ENCODE measurements at regions not wholly inside any gene's neighbourhood (a gene's known extent, or its start where the extent isn't known, plus 50 kb on each side); places are given as distances from the start of the nearest gene placed in this dataset.

- H3K79me2 ChIP-seq = no peaks in the 10 kb centered on the region
- no peak overlapping the region for H3K4me2 ChIP-seq
- no peaks in the 10 kb centered on the region for H3K27me3 ChIP-seq
- WGBS (ENCODE audit: low lambda C conversion rate, missing lambda C conversion rate) = 77% methylated on average over 1 of the region's 1 CpG
- no peaks in the 10 kb centered on the region for H3K36me3 ChIP-seq (replicated peaks; ENCODE audit: insufficient read depth, low read depth)
- H3K9me3 ChIP-seq (ENCODE audit: low read depth) = no peaks in the 10 kb centered on the region
- H3K27ac ChIP-seq = no peak overlapping the region
- no peaks in the 10 kb centered on the region for H3K4me1 ChIP-seq (ENCODE audit: insufficient read depth)
- no peak overlapping the region for H3K4me3 ChIP-seq
- H4K20me1 ChIP-seq (ENCODE audit: insufficient read depth, poor library complexity, severe bottlenecking) = no peaks in the 10 kb centered on the region
- no peak for DNase-seq (ENCODE audit: low spot score)
- no peaks in the 10 kb centered on the region for H3K9me2 ChIP-seq (replicated peaks; ENCODE audit: insufficient read depth)
- no peak overlapping the region for H2AFZ ChIP-seq
- TF ChIP-seq EZH2phosphoT487 (IDR thresholded peaks at IDR 0.05; ENCODE audit: low read depth, severe bottlenecking, unreplicated experiment) = no peak
- TF ChIP-seq CTCF (IDR thresholded peaks at IDR 0.05; ENCODE audit: poor library complexity) = no peak
- no peak for TF ChIP-seq EZH2 (IDR thresholded peaks at IDR 0.05; ENCODE audit: borderline replicate concordance)
Measured at GRCh38 chr4:43238008-43238407, 345.5 kb downstream of the GRXCR1 start.

DNA sequence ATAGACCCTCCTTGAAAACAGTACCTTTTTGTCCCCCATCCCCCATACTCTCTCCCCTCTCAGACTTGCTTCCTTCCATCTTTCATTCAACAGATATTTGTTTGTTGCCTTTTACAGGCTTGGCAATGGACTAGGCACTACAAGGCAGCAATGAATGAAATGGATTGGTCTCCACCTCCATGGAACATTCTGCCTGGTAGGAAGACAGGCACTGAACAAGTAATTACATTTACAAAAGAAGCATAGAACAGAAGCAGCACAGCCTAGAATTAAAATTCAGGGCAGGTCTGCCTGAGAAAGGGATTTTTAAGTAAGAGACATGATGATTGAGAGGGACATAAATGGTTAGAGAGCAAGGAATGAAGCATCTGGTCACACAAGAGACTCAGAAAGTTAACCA is 346.1 kb downstream of the GRXCR1 start:
- Histone ChIP-seq H2AFZ (no peak overlapping the region), H4K20me1 (ENCODE audit: insufficient read depth, poor library complexity, severe bottlenecking) (no peaks in the 10 kb centered on the region), H3K4me1 (ENCODE audit: insufficient read depth) (no peaks in the 10 kb centered on the region), H3K27me3 (no peaks in the 10 kb centered on the region), H3K79me2 (no peaks in the 10 kb centered on the region), H3K4me2 (no peak overlapping the region), H3K4me3 (no peak overlapping the region), H3K27ac (no peak overlapping the region), H3K36me3 (replicated peaks; ENCODE audit: insufficient read depth, low read depth) (no peaks in the 10 kb centered on the region), H3K9me2 (replicated peaks; ENCODE audit: insufficient read depth) (no peaks in the 10 kb centered on the region), H3K9me3 (ENCODE audit: low read depth) (no peaks in the 10 kb centered on the region)
- TF ChIP-seq EZH2 (IDR thresholded peaks at IDR 0.05; ENCODE audit: borderline replicate concordance) (no peak), EZH2phosphoT487 (IDR thresholded peaks at IDR 0.05; ENCODE audit: low read depth, severe bottlenecking, unreplicated experiment) (no peak), CTCF (IDR thresholded peaks at IDR 0.05; ENCODE audit: poor library complexity) (no peak)
- no peak for DNase-seq (ENCODE audit: low spot score)

DNA sequence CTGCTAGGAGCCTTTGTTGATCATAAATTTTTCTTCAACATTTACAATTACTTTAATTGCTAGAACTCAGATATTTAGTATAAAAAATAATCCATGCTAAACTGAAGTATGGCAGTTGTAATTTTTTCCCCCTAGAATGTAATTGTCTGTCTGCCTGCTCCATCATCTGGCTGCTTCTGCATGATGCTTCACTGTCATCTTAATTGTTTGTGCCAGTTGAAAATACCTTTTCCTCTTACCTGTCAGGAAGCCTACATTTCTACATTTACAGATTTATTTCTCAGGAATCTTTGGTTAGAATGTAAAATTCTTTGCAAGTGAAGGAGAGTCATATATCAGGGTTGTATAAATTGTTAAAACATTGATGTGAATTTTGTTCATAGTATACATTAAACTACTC is 348.6 kb downstream of the GRXCR1 start:
- no peak for DNase-seq (ENCODE audit: low spot score)
- Histone ChIP-seq H3K9me2 (replicated peaks; ENCODE audit: insufficient read depth) (no peaks in the 10 kb centered on the region), H3K4me2 (no peak overlapping the region), H4K20me1 (ENCODE audit: insufficient read depth, poor library complexity, severe bottlenecking) (no peaks in the 10 kb centered on the region), H3K27me3 (no peaks in the 10 kb centered on the region), H3K9me3 (ENCODE audit: low read depth) (no peaks in the 10 kb centered on the region), H3K27ac (no peak overlapping the region), H3K79me2 (no peaks in the 10 kb centered on the region), H2AFZ (no peak overlapping the region), H3K4me3 (no peak overlapping the region), H3K4me1 (ENCODE audit: insufficient read depth) (no peaks in the 10 kb centered on the region), H3K36me3 (replicated peaks; ENCODE audit: insufficient read depth, low read depth) (no peaks in the 10 kb centered on the region)
- no peak for TF ChIP-seq CTCF (IDR thresholded peaks at IDR 0.05; ENCODE audit: poor library complexity)

GRCh38 chr4:43242606-43243005 is 350.1 kb downstream of the GRXCR1 start:
- no peak overlapping the region for H3K27ac ChIP-seq
- no peaks in the 10 kb centered on the region for H3K4me1 ChIP-seq (ENCODE audit: insufficient read depth)
- no peaks in the 10 kb centered on the region for H3K9me3 ChIP-seq (ENCODE audit: low read depth)
- no peak overlapping the region for H3K4me3 ChIP-seq
- TF ChIP-seq EZH2 (IDR thresholded peaks at IDR 0.05; ENCODE audit: borderline replicate concordance) (no peak), CTCF (IDR thresholded peaks at IDR 0.05; ENCODE audit: poor library complexity) (no peak), EZH2phosphoT487 (IDR thresholded peaks at IDR 0.05; ENCODE audit: low read depth, severe bottlenecking, unreplicated experiment) (no peak)
- WGBS (ENCODE audit: low lambda C conversion rate, missing lambda C conversion rate) = 79% methylated on average over 2 of the region's 2 CpGs
- no peaks in the 10 kb centered on the region for H4K20me1 ChIP-seq (ENCODE audit: insufficient read depth, poor library complexity, severe bottlenecking)
- H2AFZ ChIP-seq = no peak overlapping the region
- DNase-seq (ENCODE audit: low spot score) = no peak
- H3K36me3 ChIP-seq (replicated peaks; ENCODE audit: insufficient read depth, low read depth) = no peaks in the 10 kb centered on the region
- no peak overlapping the region for H3K4me2 ChIP-seq
- no peaks in the 10 kb centered on the region for H3K9me2 ChIP-seq (replicated peaks; ENCODE audit: insufficient read depth)
- H3K79me2 ChIP-seq = no peaks in the 10 kb centered on the region
- no peaks in the 10 kb centered on the region for H3K27me3 ChIP-seq
